Activated CD4-positive, alpha-beta T cell treated with anti-CD3 and anti-CD28 coated beads for 36 hours (primary cell): ENCODE measurements at regions not wholly inside any gene's neighbourhood (a gene's known extent, or its start where the extent isn't known, plus 50 kb on each side); places are given as distances from the start of the nearest gene placed in this dataset.

Experiments
- ATAC-seq: fragments of 200-7000 bp; cut with Tn5 transposase; one replicate; pipeline ENCODE4 v1.10.0; 2021; ENCODE audit warnings: mild to moderate bottlenecking, moderate library complexity
- CTCF ChIA-PET: fragments of 350-600 bp; sonication (Branson Sonifier 250); formaldehyde crosslinking; loops from one replicate; lab custom pipeline; 2021; ENCODE audit warnings: antibody characterized with exemption; lab: Charles Lee
- POLR2A ChIA-PET: fragments of 350-600 bp; sonication (Branson Sonifier 250); formaldehyde crosslinking; loops from one replicate; lab custom pipeline; 2021; ENCODE audit warnings: antibody characterized with exemption, inconsistent platforms; lab: Charles Lee
- DNase-seq: peaks from one replicate; pipeline ENCODE4 v3.0.0-alpha.2; 2020
- H3K27ac Mint-ChIP-seq: one replicate; pipeline ENCODE4 v1.8.0; 2021; ENCODE audit warnings: mixed read lengths
- H3K27me3 Mint-ChIP-seq: one replicate; pipeline ENCODE4 v1.8.0; 2021; ENCODE audit warnings: mixed read lengths
- H3K36me3 Mint-ChIP-seq: one replicate; pipeline ENCODE4 v1.8.0; 2021; ENCODE audit warnings: low read depth, mixed read lengths
- H3K4me1 Mint-ChIP-seq: one replicate; pipeline ENCODE4 v1.8.0; 2021; ENCODE audit warnings: mixed read lengths
- H3K4me3 Mint-ChIP-seq: one replicate; pipeline ENCODE4 v1.8.0; 2021; ENCODE audit warnings: mild to moderate bottlenecking, moderate library complexity, mixed read lengths
- H3K9me3 Mint-ChIP-seq: one replicate; pipeline ENCODE4 v1.8.0; 2021; ENCODE audit warnings: low read depth, mixed read lengths
- intact Hi-C, 2 experiments: fragments of 100-400 bp; cut with DNase I in 1 of 2; cut with micrococcal nuclease in 1 of 2; formaldehyde crosslinking; loops; one replicate each; pipeline versions ENCODE4 v1.14.2 to v1.15.1; 2022 to 2024; cut with DNase I, micrococcal nuclease

GRCh38 chr7:18154726-18155125, 127.1 kb upstream of the PRPS1L1 start:
- POLR2A ChIA-PET = no interaction called here
- Mint-ChIP-seq H3K36me3 (no peaks in the 10 kb centered on the region), H3K4me3 (no peak overlapping the region), H3K4me1 (no peaks in the 10 kb centered on the region), H3K27ac (no peak overlapping the region), H3K27me3 (peaks cover 7% of the 10 kb centered on the region), H3K9me3 (no peaks in the 10 kb centered on the region)
- ATAC-seq (no peak), DNase-seq (no peak)
- CTCF ChIA-PET = interaction anchor here (0.8 to 1.3 kb wide), 3 partner anchors 8 to 165 kb away, joined by 3 read pairs; no protein-coding TSS in a partner anchor
- intact Hi-C loops = no loop called here

- Mint-ChIP-seq H3K4me1 (no peaks in the 10 kb centered on the region), H3K27ac (no peak overlapping the region), H3K27me3 (peaks cover 7% of the 10 kb centered on the region), H3K4me3 (no peak overlapping the region), H3K9me3 (no peaks in the 10 kb centered on the region), H3K36me3 (no peaks in the 10 kb centered on the region)
- ATAC-seq = no peak
- ChIA-PET POLR2A (no interaction called here), CTCF (no interaction called here)
- no peak for DNase-seq
- intact Hi-C loops = no loop called here
These were observed 129.6 kb upstream of the PRPS1L1 start for GRCh38 chr7:18157233-18157632.

GRCh38 chr7:18162657-18163056, 135.0 kb upstream of the PRPS1L1 start:
- H3K4me1 Mint-ChIP-seq = no peaks in the 10 kb centered on the region
- CTCF ChIA-PET = no interaction called here
- no peaks in the 10 kb centered on the region for H3K36me3 Mint-ChIP-seq
- peaks cover 2% of the 10 kb centered on the region for H3K27me3 Mint-ChIP-seq
- DNase-seq = no peak
- POLR2A ChIA-PET = no interaction called here
- intact Hi-C loops = no loop called here
- no peaks in the 10 kb centered on the region for H3K9me3 Mint-ChIP-seq
- no peak overlapping the region for H3K4me3 Mint-ChIP-seq
- H3K27ac Mint-ChIP-seq = no peak overlapping the region
- no peak for ATAC-seq

- no peak overlapping the region for H3K4me3 Mint-ChIP-seq
- ATAC-seq (no peak), DNase-seq (no peak)
- ChIA-PET CTCF (no interaction called here), POLR2A (no interaction called here)
- H3K9me3 Mint-ChIP-seq = no peaks in the 10 kb centered on the region
- peaks cover 2% of the 10 kb centered on the region for H3K27me3 Mint-ChIP-seq
- no peak overlapping the region for H3K27ac Mint-ChIP-seq
- intact Hi-C loops = no loop called here
- H3K36me3 Mint-ChIP-seq = no peaks in the 10 kb centered on the region
- no peaks in the 10 kb centered on the region for H3K4me1 Mint-ChIP-seq
These were observed 135.4 kb upstream of the PRPS1L1 start for GRCh38 chr7:18163091-18163490.

GRCh38 chr7:18165166-18165565, 137.5 kb upstream of the PRPS1L1 start:
- CTCF ChIA-PET = no interaction called here
- no peaks in the 10 kb centered on the region for H3K36me3 Mint-ChIP-seq
- POLR2A ChIA-PET = no interaction called here
- H3K27ac Mint-ChIP-seq = no peak overlapping the region
- no peak for ATAC-seq
- no peak overlapping the region for H3K4me3 Mint-ChIP-seq
- intact Hi-C loops = no loop called here
- DNase-seq = no peak
- H3K9me3 Mint-ChIP-seq = no peaks in the 10 kb centered on the region
- H3K27me3 Mint-ChIP-seq = peaks cover 2% of the 10 kb centered on the region
- H3K4me1 Mint-ChIP-seq = no peaks in the 10 kb centered on the region

- peaks cover 2% of the 10 kb centered on the region for H3K27me3 Mint-ChIP-seq
These were observed 138.4 kb upstream of the PRPS1L1 start for GRCh38 chr7:18166002-18166401.

GRCh38 chr7:18167815-18168214, 140.2 kb upstream of the PRPS1L1 start:
- Mint-ChIP-seq H3K36me3 (no peaks in the 10 kb centered on the region), H3K27ac (no peak overlapping the region), H3K9me3 (no peaks in the 10 kb centered on the region), H3K4me3 (no peak overlapping the region), H3K4me1 (no peaks in the 10 kb centered on the region), H3K27me3 (peaks cover 2% of the 10 kb centered on the region)
- intact Hi-C loops = no loop called here
- ATAC-seq (no peak), DNase-seq (no peak)
- POLR2A ChIA-PET = no interaction called here
- CTCF ChIA-PET = no interaction called here

More at GRCh38 chr7:18166002-18166401, 138.4 kb upstream of the PRPS1L1 start:
- H3K27ac Mint-ChIP-seq = no peak overlapping the region
- intact Hi-C loops = no loop called here
- no peaks in the 10 kb centered on the region for H3K36me3 Mint-ChIP-seq
- ATAC-seq = no peak
- H3K4me3 Mint-ChIP-seq = no peak overlapping the region
- ChIA-PET POLR2A (no interaction called here), CTCF (interaction anchor here (0.6 kb wide), 1 partner anchor 16 kb away, joined by 3 read pairs; no protein-coding TSS in a partner anchor)
- no peak for DNase-seq
- H3K9me3 Mint-ChIP-seq = no peaks in the 10 kb centered on the region
- no peaks in the 10 kb centered on the region for H3K4me1 Mint-ChIP-seq

GRCh38 chr7:18174996-18175395, 147.3 kb upstream of the PRPS1L1 start:
- Mint-ChIP-seq H3K9me3 (no peaks in the 10 kb centered on the region), H3K27ac (no peak overlapping the region), H3K27me3 (peaks cover 6% of the 10 kb centered on the region), H3K4me1 (peaks cover 11% of the 10 kb centered on the region), H3K36me3 (no peaks in the 10 kb centered on the region), H3K4me3 (no peak overlapping the region)
- CTCF ChIA-PET = no interaction called here
- ATAC-seq (no peak), DNase-seq (no peak)
- POLR2A ChIA-PET = no interaction called here
- intact Hi-C loops = no loop called here

GRCh38 chr7:18175801-18176450, 148.3 kb upstream of the PRPS1L1 start:
- Mint-ChIP-seq H3K4me1 (peaks cover 11% of the 10 kb centered on the region), H3K4me3 (no peak overlapping the region), H3K27ac (no peak overlapping the region), H3K9me3 (no peaks in the 10 kb centered on the region), H3K27me3 (peaks cover 11% of the 10 kb centered on the region), H3K36me3 (no peaks in the 10 kb centered on the region)
- ChIA-PET POLR2A (no interaction called here), CTCF (no interaction called here)
- ATAC-seq = no peak
- intact Hi-C loops = no loop called here
- no peak for DNase-seq

- Mint-ChIP-seq H3K4me3 (no peak overlapping the region), H3K27me3 (peaks cover 13% of the 10 kb centered on the region), H3K4me1 (peaks cover 11% of the 10 kb centered on the region), H3K9me3 (no peaks in the 10 kb centered on the region), H3K27ac (no peak overlapping the region), H3K36me3 (no peaks in the 10 kb centered on the region)
- no peak for ATAC-seq
- CTCF ChIA-PET = no interaction called here
- DNase-seq = no peak
- POLR2A ChIA-PET = no interaction called here
- intact Hi-C loops = no loop called here
These were observed 149.6 kb upstream of the PRPS1L1 start for GRCh38 chr7:18177129-18177814.

- Mint-ChIP-seq H3K27ac (no peak overlapping the region), H3K27me3 (peaks cover 16% of the 10 kb centered on the region), H3K4me3 (no peak overlapping the region), H3K4me1 (peaks cover 11% of the 10 kb centered on the region), H3K9me3 (no peaks in the 10 kb centered on the region), H3K36me3 (no peaks in the 10 kb centered on the region)
- intact Hi-C loops = no loop called here
- peak; percentile 89 for ATAC-seq
- CTCF ChIA-PET = no interaction called here
- DNase-seq = peak; percentile 60
- POLR2A ChIA-PET = no interaction called here
These were observed 150.4 kb upstream of the PRPS1L1 start for GRCh38 chr7:18177815-18178660.
